SHP77 (cell line): ENCODE measurements at regions not wholly inside any gene's neighbourhood (a gene's known extent, or its start where the extent isn't known, plus 50 kb on each side); places are given as distances from the start of the nearest gene placed in this dataset.
A peak's percentile ranks its signal among the peaks of the same experiment; 100 is the strongest.
"Not testable (repeated sequence)": the region's sequence is repeated elsewhere in the genome, so short reads cannot be mapped to it uniquely, and the experiment has no call there.

ENCODE experiments used
- DNase-seq, 2 experiments: peaks; one replicate each; lab custom pipeline; 2025; lab: John Stamatoyannopoulos, UW

- no peak for DNase-seq
These were observed 1016.2 kb upstream of the PCDH20 start for GRCh38 chr13:62431852-62432251.

- DNase-seq: no peak
These were observed 1003.2 kb upstream of the PCDH20 start for GRCh38 chr13:62418872-62419271.

- no peak for DNase-seq
These were observed 1002.7 kb upstream of the PCDH20 start for GRCh38 chr13:62418376-62418775.

- DNase-seq: no peak
These were observed 992.2 kb upstream of the PCDH20 start for GRCh38 chr13:62407871-62408270.

- DNase-seq: no peak
These were observed 972.9 kb upstream of the PCDH20 start for GRCh38 chr13:62388515-62388914.

- DNase-seq: no peak
These were observed 972.0 kb upstream of the PCDH20 start for GRCh38 chr13:62387647-62388046.

- DNase-seq: not testable (repeated sequence)
These were observed 963.6 kb upstream of the PCDH20 start for GRCh38 chr13:62379241-62379640.

- DNase-seq: no peak
These were observed 962.2 kb upstream of the PCDH20 start for GRCh38 chr13:62377838-62378237.

- no peak for DNase-seq
These were observed 960.0 kb upstream of the PCDH20 start for GRCh38 chr13:62375653-62376052.

- no peak for DNase-seq
These were observed 956.1 kb upstream of the PCDH20 start for GRCh38 chr13:62371737-62372136.

GRCh38 chr13:62367971-62368370 is 952.3 kb upstream of the PCDH20 start:
- DNase-seq: not testable (repeated sequence)

- no peak for DNase-seq
These were observed 945.0 kb upstream of the PCDH20 start for GRCh38 chr13:62360609-62361008.

- no peak for DNase-seq
These were observed 942.9 kb upstream of the PCDH20 start for GRCh38 chr13:62358646-62358932.

GRCh38 chr13:62357887-62358645 is 942.4 kb upstream of the PCDH20 start:
- peak in 1 of 2 experiments; percentile 4 for DNase-seq

GRCh38 chr13:62356977-62357376 is 941.3 kb upstream of the PCDH20 start:
- no peak for DNase-seq

GRCh38 chr13:62337109-62337880 is 921.6 kb upstream of the PCDH20 start:
- DNase-seq: no peak

GRCh38 chr13:62336507-62336906 is 920.9 kb upstream of the PCDH20 start:
- no peak for DNase-seq

- no peak for DNase-seq
These were observed 917.8 kb upstream of the PCDH20 start for GRCh38 chr13:62333466-62333865.

GRCh38 chr13:62331384-62331783 is 915.7 kb upstream of the PCDH20 start:
- no peak for DNase-seq

- no peak for DNase-seq
These were observed 911.7 kb upstream of the PCDH20 start for GRCh38 chr13:62327367-62327766.

GRCh38 chr13:62324842-62325241 is 909.2 kb upstream of the PCDH20 start:
- no peak for DNase-seq

GRCh38 chr13:62321895-62322294 is 906.2 kb upstream of the PCDH20 start:
- DNase-seq: no peak

- no peak for DNase-seq
These were observed 905.5 kb upstream of the PCDH20 start for GRCh38 chr13:62321139-62321538.
